ENCODE measurements at regions not wholly inside any gene's neighbourhood (a gene's known extent, or its start where the extent isn't known, plus 50 kb on each side); places are given as distances from the start of the nearest gene placed in this dataset.

- no peaks in the 10 kb centered on the region for H3K4me1 Mint-ChIP-seq
- ATAC-seq (replicated peaks; ENCODE audit: extremely low read depth, poor library complexity, severe bottlenecking) (no peak), DNase-seq (ENCODE audit: low spot score in 2 of 2) (no peak)
- no peak overlapping the region for H3K27ac Mint-ChIP-seq (ENCODE audit: low read depth)
- no peak overlapping the region for H3K4me3 Mint-ChIP-seq
- H3K9me3 Mint-ChIP-seq = no peaks in the 10 kb centered on the region
- H3K27me3 Mint-ChIP-seq = peaks cover 7% of the 10 kb centered on the region
- H3K36me3 Mint-ChIP-seq (ENCODE audit: insufficient read depth) = no peaks in the 10 kb centered on the region
Measured at GRCh38 chr2:67462738-67463496, 65.8 kb downstream of the ETAA1 start.

GRCh38 chr2:67463810-67464209, 66.7 kb downstream of the ETAA1 start:
- H3K27ac Mint-ChIP-seq (ENCODE audit: low read depth) = no peak overlapping the region
- H3K9me3 Mint-ChIP-seq = no peaks in the 10 kb centered on the region
- no peak overlapping the region for H3K4me3 Mint-ChIP-seq
- DNase-seq (ENCODE audit: low spot score in 2 of 2) = no peak
- no peak for ATAC-seq (replicated peaks; ENCODE audit: extremely low read depth, poor library complexity, severe bottlenecking)
- H3K27me3 Mint-ChIP-seq = peaks cover 7% of the 10 kb centered on the region
- no peaks in the 10 kb centered on the region for H3K4me1 Mint-ChIP-seq
- no peaks in the 10 kb centered on the region for H3K36me3 Mint-ChIP-seq (ENCODE audit: insufficient read depth)

GRCh38 chr2:67465623-67466022, 68.5 kb downstream of the ETAA1 start:
- no peaks in the 10 kb centered on the region for H3K9me3 Mint-ChIP-seq
- no peak for ATAC-seq (replicated peaks; ENCODE audit: extremely low read depth, poor library complexity, severe bottlenecking)
- H3K4me1 Mint-ChIP-seq = no peaks in the 10 kb centered on the region
- no peaks in the 10 kb centered on the region for H3K36me3 Mint-ChIP-seq (ENCODE audit: insufficient read depth)
- H3K27ac Mint-ChIP-seq (ENCODE audit: low read depth) = no peak overlapping the region
- no peak for DNase-seq (ENCODE audit: low spot score in 2 of 2)
- H3K27me3 Mint-ChIP-seq = peaks cover 7% of the 10 kb centered on the region
- H3K4me3 Mint-ChIP-seq = no peak overlapping the region

DNA sequence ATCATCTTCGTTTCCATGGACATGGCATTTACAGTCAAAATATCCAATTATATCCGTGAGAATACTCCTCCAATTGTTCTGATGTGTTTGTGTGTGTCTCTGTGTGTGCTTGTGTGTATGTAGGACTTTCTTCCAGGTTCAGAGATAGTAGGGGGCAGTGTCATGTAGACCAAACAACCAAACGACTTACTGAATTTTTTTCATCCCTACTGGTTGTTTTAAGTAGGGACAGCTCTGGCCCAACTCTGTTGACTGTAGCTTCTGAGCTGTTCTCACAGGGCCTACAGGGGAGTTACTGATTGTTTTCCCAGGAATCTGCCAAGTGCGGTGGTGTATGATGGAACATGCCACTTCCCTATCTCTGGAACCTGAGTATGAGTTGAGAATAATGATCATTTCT, 69.6 kb downstream of the ETAA1 start:
- no peak for ATAC-seq (replicated peaks; ENCODE audit: extremely low read depth, poor library complexity, severe bottlenecking)

DNA sequence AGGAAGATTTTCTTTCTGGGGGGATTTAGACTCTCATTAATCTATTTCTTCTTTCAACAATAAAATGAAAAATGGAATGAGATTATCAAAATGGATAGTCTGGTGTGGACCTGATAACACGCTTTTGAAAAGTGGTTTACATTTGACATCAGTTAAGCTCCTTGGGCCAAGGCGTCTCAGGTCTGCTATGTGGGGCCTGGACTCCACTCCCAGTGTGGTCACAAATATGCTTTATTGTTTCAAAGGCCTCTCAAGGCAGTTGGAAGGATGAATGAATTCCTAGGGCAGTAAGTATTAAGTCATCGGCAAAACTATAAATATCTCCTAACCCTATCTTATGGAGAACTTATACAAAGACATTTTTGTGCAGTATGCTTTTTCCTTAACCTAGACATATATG, 74.5 kb downstream of the ETAA1 start:
- Mint-ChIP-seq H3K9me3 (no peaks in the 10 kb centered on the region), H3K4me1 (no peaks in the 10 kb centered on the region), H3K27ac (ENCODE audit: low read depth) (no peak overlapping the region), H3K4me3 (no peak overlapping the region), H3K36me3 (ENCODE audit: insufficient read depth) (no peaks in the 10 kb centered on the region), H3K27me3 (peaks cover 30% of the 10 kb centered on the region)
- DNase-seq (ENCODE audit: low spot score in 2 of 2) = no peak
- ATAC-seq (replicated peaks; ENCODE audit: extremely low read depth, poor library complexity, severe bottlenecking) = no peak

More for the DNA sequence above, 69.6 kb downstream of the ETAA1 start:
- DNase-seq (ENCODE audit: low spot score in 2 of 2) = no peak
- H3K27me3 Mint-ChIP-seq = peaks cover 7% of the 10 kb centered on the region
- no peaks in the 10 kb centered on the region for H3K4me1 Mint-ChIP-seq
- no peak overlapping the region for H3K27ac Mint-ChIP-seq (ENCODE audit: low read depth)
- H3K9me3 Mint-ChIP-seq = no peaks in the 10 kb centered on the region
- H3K4me3 Mint-ChIP-seq = no peak overlapping the region
- no peaks in the 10 kb centered on the region for H3K36me3 Mint-ChIP-seq (ENCODE audit: insufficient read depth)

DNA sequence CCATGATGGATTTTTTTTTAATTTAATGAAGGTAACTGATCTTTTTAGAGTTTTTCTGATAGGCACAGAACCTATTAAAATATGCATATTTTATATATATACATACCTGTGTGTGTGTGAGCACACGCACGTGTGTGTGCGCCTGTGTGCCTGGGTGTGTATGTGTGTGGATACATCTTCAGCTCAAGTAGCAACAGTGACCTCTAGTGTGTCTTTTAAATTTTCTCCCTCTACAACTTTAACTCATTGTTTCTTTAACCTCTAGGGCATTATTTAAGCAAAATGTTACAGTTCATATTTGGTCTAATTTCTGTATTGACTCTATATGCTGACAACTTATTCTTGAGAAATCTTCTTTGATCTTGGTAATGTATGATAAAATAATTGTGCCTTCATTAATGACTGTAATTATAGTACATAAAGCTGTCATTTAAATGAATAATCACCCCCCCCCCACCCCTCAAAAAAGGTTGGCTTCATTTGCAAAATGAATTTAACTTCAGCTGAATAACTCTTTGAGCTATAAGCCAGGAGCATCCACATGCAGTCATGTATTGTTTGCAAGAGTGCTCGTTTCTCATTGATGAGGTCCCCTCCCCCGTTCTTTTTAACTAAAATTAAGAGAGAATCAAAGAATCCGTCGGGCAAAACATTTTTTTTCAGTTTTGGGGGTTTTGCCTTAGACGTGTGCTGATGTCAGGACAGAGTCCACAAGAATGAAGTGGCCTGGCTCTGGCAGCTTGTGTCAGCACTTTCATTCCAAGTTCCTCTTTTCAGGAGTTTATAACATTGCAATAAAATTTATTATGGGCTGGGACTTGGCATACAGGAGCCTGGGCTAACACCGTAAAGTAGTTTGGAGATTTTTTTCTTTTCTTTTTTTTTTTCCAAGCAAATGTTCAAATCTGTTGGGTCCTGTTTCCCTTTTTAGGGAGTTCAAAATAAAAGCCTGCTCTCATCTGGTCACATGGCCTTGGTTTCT, 80.0 kb downstream of the ETAA1 start:
- DNase-seq (ENCODE audit: low spot score in 2 of 2) = no peak
- Mint-ChIP-seq H3K36me3 (ENCODE audit: insufficient read depth) (no peaks in the 10 kb centered on the region), H3K4me1 (no peaks in the 10 kb centered on the region), H3K4me3 (no peak overlapping the region), H3K27ac (ENCODE audit: low read depth) (no peak overlapping the region), H3K9me3 (no peaks in the 10 kb centered on the region), H3K27me3 (peaks cover 51% of the 10 kb centered on the region)
- ATAC-seq (replicated peaks; ENCODE audit: extremely low read depth, poor library complexity, severe bottlenecking) = no peak

- no peaks in the 10 kb centered on the region for H3K4me1 Mint-ChIP-seq
- H3K4me3 Mint-ChIP-seq = no peak overlapping the region
- no peak for DNase-seq (ENCODE audit: low spot score in 2 of 2)
- no peak for ATAC-seq (replicated peaks; ENCODE audit: extremely low read depth, poor library complexity, severe bottlenecking)
- H3K27me3 Mint-ChIP-seq = peaks cover 39% of the 10 kb centered on the region
- no peak overlapping the region for H3K27ac Mint-ChIP-seq (ENCODE audit: low read depth)
- H3K9me3 Mint-ChIP-seq = no peaks in the 10 kb centered on the region
- no peaks in the 10 kb centered on the region for H3K36me3 Mint-ChIP-seq (ENCODE audit: insufficient read depth)
Measured at GRCh38 chr2:67479261-67479660, 82.1 kb downstream of the ETAA1 start.

DNA sequence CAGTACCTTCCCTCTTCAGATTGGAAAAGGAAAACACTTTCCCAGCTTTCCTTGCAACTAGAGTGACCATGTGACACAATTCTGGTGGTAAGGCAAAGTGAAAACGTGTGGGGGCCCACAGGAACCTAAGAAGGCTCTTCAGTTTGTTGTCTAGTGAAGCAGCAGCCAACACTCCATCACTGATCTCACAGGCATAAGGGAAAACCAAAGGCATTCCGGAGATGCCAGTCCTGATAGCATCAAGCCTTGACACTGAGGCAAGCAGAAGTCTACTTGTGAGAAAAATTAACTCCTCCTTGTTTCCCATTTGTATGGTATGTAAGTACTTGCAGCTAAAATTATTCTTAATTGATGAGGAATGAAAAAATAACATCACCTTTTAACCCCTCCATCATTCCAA, 88.3 kb downstream of the ETAA1 start:
- Mint-ChIP-seq H3K4me1 (no peaks in the 10 kb centered on the region), H3K27ac (ENCODE audit: low read depth) (no peak overlapping the region)
- ATAC-seq (replicated peaks; ENCODE audit: extremely low read depth, poor library complexity, severe bottlenecking) = no peak

DNA sequence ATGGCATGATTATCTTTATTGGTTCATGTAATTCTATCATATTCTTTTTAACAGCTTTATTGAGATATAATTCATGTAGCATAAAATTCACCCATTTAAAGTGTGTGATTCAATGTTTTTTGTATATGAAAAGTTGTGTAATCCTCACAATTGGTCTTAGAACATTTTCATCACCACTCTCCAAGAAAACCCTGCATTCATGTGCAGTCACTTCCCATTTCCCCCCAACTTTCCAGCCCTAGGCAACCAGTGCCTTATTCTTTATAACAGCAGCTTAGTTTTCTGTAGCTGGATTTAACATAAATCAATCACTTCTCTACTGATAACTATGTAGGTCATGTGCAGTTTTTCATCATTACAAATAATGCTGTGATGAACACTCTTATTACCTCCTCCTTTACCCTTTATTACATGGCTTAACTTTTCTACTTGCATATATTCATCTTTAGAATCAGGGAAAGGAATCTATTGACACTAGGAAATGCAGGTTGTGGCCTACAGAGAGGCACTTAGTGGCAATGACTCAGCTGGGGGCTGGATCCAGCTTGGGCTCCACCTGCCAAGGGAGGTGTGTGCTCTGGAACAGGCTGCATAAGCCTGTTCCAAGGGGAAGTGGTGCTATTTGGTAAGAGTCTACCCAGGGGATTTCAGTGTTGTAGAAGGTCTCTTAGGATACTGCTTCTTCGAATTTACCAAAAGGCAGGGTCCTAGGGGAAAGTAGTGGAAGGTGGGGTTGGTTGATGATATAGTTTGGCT, 89.1 kb downstream of the ETAA1 start:
- Mint-ChIP-seq H3K9me3 (no peaks in the 10 kb centered on the region), H3K27me3 (no peaks in the 10 kb centered on the region), H3K4me3 (no peak overlapping the region), H3K27ac (ENCODE audit: low read depth) (no peak overlapping the region), H3K4me1 (no peaks in the 10 kb centered on the region), H3K36me3 (ENCODE audit: insufficient read depth) (no peaks in the 10 kb centered on the region)
- no peak for DNase-seq (ENCODE audit: low spot score in 2 of 2)
- no peak for ATAC-seq (replicated peaks; ENCODE audit: extremely low read depth, poor library complexity, severe bottlenecking)

More for the DNA sequence above, 88.3 kb downstream of the ETAA1 start:
- no peak for DNase-seq (ENCODE audit: low spot score in 2 of 2)
- Mint-ChIP-seq H3K9me3 (no peaks in the 10 kb centered on the region), H3K36me3 (ENCODE audit: insufficient read depth) (no peaks in the 10 kb centered on the region), H3K27me3 (peaks cover 2% of the 10 kb centered on the region), H3K4me3 (no peak overlapping the region)

- DNase-seq (ENCODE audit: low spot score in 2 of 2) = no peak
- no peak overlapping the region for H3K27ac Mint-ChIP-seq (ENCODE audit: low read depth)
- no peaks in the 10 kb centered on the region for H3K27me3 Mint-ChIP-seq
- no peaks in the 10 kb centered on the region for H3K9me3 Mint-ChIP-seq
- H3K4me3 Mint-ChIP-seq = no peak overlapping the region
- no peak for ATAC-seq (replicated peaks; ENCODE audit: extremely low read depth, poor library complexity, severe bottlenecking)
- no peaks in the 10 kb centered on the region for H3K4me1 Mint-ChIP-seq
- H3K36me3 Mint-ChIP-seq (ENCODE audit: insufficient read depth) = no peaks in the 10 kb centered on the region
Measured at GRCh38 chr2:67487993-67488392, 90.9 kb downstream of the ETAA1 start.

- H3K27me3 Mint-ChIP-seq = no peaks in the 10 kb centered on the region
- H3K4me3 Mint-ChIP-seq = no peak overlapping the region
- no peaks in the 10 kb centered on the region for H3K4me1 Mint-ChIP-seq
- ATAC-seq (replicated peaks; ENCODE audit: extremely low read depth, poor library complexity, severe bottlenecking) (no peak), DNase-seq (ENCODE audit: low spot score in 2 of 2) (no peak)
- H3K27ac Mint-ChIP-seq (ENCODE audit: low read depth) = no peak overlapping the region
- no peaks in the 10 kb centered on the region for H3K9me3 Mint-ChIP-seq
- no peaks in the 10 kb centered on the region for H3K36me3 Mint-ChIP-seq (ENCODE audit: insufficient read depth)
Measured at GRCh38 chr2:67489396-67489795, 92.3 kb downstream of the ETAA1 start.

DNA sequence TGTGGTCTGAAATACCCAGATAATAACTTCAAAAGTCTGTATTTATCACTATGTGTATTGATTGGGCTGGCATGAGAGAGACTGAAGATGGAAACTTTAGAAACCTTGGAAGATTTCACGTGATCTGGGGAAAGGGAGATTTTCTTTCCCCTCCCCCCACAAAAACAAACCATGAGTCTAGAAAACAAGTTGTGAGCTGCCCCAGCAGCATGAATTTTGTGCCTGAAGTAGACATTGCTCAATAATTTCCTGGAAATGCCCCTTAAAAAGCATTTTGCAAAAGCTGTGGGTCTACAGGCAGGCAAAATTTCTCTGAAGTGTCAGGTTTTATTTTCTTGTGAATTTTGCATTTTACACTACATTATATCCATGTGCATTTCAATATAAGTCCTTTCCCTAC, 101.8 kb downstream of the ETAA1 start:
- no peak for DNase-seq (ENCODE audit: low spot score in 2 of 2)
- Mint-ChIP-seq H3K4me3 (no peak overlapping the region), H3K27ac (ENCODE audit: low read depth) (no peak overlapping the region), H3K27me3 (peaks cover 9% of the 10 kb centered on the region), H3K9me3 (peaks cover 7% of the 10 kb centered on the region), H3K4me1 (no peaks in the 10 kb centered on the region), H3K36me3 (ENCODE audit: insufficient read depth) (no peaks in the 10 kb centered on the region)
- no peak for ATAC-seq (replicated peaks; ENCODE audit: extremely low read depth, poor library complexity, severe bottlenecking)
